ENCODE measurements at regions not wholly inside any gene's neighbourhood (a gene's known extent, or its start where the extent isn't known, plus 50 kb on each side); places are given as distances from the start of the nearest gene placed in this dataset.

GRCh38 chr10:131018886-131019500, 292.5 kb downstream of the TCERG1L start:
- in situ Hi-C loops (cut with MboI; ENCODE audit: low pct_ligation_motif_present in 1 of 4, low pct_unique_long_range_greater_than_20kb in 1 of 4, low sequenced_read_pairs in 3 of 4), result no loop called here
- Histone ChIP-seq H3K9me3 (no peaks in the 10 kb centered on the region), H3K4me1 (no peaks in the 10 kb centered on the region), H3K27me3 (no peaks in the 10 kb centered on the region), H3K36me3 (no peaks in the 10 kb centered on the region), H3K4me3 (no peak overlapping the region), H3K27ac (no peak overlapping the region)
- WGBS, 2 donors (ENCODE audit: low coverage in 1 of 2), result 30 to 74% methylated on average over 2 to 14 of the region's 14 CpGs
- intact Hi-C loops (cut with DNase I; ENCODE audit: low total_unique reads), result no loop called here
- DNase-seq, result no peak
- TF ChIP-seq EP300 (IDR thresholded peaks at IDR 0.05; ENCODE audit: low read depth) (no peak), POLR2AphosphoS5 (IDR thresholded peaks at IDR 0.05) (no peak), POLR2A (IDR thresholded peaks at IDR 0.05) (no peak)
- TF ChIP-seq, protein P1, sequence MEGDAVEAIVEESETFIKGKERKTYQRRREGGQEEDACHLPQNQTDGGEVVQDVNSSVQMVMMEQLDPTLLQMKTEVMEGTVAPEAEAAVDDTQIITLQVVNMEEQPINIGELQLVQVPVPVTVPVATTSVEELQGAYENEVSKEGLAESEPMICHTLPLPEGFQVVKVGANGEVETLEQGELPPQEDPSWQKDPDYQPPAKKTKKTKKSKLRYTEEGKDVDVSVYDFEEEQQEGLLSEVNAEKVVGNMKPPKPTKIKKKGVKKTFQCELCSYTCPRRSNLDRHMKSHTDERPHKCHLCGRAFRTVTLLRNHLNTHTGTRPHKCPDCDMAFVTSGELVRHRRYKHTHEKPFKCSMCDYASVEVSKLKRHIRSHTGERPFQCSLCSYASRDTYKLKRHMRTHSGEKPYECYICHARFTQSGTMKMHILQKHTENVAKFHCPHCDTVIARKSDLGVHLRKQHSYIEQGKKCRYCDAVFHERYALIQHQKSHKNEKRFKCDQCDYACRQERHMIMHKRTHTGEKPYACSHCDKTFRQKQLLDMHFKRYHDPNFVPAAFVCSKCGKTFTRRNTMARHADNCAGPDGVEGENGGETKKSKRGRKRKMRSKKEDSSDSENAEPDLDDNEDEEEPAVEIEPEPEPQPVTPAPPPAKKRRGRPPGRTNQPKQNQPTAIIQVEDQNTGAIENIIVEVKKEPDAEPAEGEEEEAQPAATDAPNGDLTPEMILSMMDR (IDR thresholded peaks at IDR 0.05), result no peak

GRCh38 chr10:131019696-131020095, 291.8 kb downstream of the TCERG1L start:
- WGBS, 2 donors (ENCODE audit: low coverage in 1 of 2), result 53 to 79% methylated on average over 3 to 10 of the region's 11 CpGs
- Histone ChIP-seq H3K27me3 (no peaks in the 10 kb centered on the region), H3K4me1 (no peaks in the 10 kb centered on the region), H3K4me3 (no peak overlapping the region), H3K36me3 (no peaks in the 10 kb centered on the region), H3K27ac (no peak overlapping the region), H3K9me3 (no peaks in the 10 kb centered on the region)
- in situ Hi-C loops (cut with MboI; ENCODE audit: low pct_ligation_motif_present in 1 of 4, low pct_unique_long_range_greater_than_20kb in 1 of 4, low sequenced_read_pairs in 3 of 4), result no loop called here
- DNase-seq, result no peak
- intact Hi-C loops (cut with DNase I; ENCODE audit: low total_unique reads), result no loop called here
- TF ChIP-seq EP300 (IDR thresholded peaks at IDR 0.05; ENCODE audit: low read depth) (no peak), POLR2A (IDR thresholded peaks at IDR 0.05) (no peak), POLR2AphosphoS5 (IDR thresholded peaks at IDR 0.05) (no peak)
- TF ChIP-seq, protein P1 (IDR thresholded peaks at IDR 0.05), result no peak

DNA sequence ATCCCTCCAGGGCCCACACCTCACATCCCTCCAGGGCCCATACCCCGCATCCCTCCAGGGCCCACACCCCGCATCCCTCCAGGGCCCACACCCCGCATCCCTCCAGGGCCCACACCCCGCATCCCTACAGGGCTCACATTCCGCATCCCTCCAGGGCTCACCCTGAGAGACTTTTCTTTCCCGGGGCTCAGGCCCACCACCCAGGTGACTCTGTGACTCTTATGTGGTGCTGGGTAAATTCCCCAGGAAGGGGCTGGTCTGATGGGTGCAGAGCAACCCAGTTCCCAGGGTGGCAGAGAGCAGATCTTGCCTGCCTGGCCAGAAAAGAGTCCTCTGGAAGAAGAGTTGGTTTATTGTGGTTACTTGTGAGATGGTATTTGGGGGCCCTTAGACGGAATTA, 290.7 kb downstream of the TCERG1L start:
- no peaks in the 10 kb centered on the region for H3K4me1 ChIP-seq
- intact Hi-C loops (cut with DNase I; ENCODE audit: low total_unique reads), result no loop called here
- no peaks in the 10 kb centered on the region for H3K9me3 ChIP-seq
- H3K27me3 ChIP-seq, result no peaks in the 10 kb centered on the region
- in situ Hi-C loops (cut with MboI; ENCODE audit: low pct_ligation_motif_present in 1 of 4, low pct_unique_long_range_greater_than_20kb in 1 of 4, low sequenced_read_pairs in 3 of 4), result no loop called here
- no peaks in the 10 kb centered on the region for H3K36me3 ChIP-seq
- WGBS, 2 donors (ENCODE audit: low coverage in 1 of 2), result 90 to 93% methylated on average over 1 to 7 of the region's 7 CpGs
- no peak overlapping the region for H3K27ac ChIP-seq
- H3K4me3 ChIP-seq, result no peak overlapping the region
- TF ChIP-seq POLR2A (IDR thresholded peaks at IDR 0.05) (no peak), POLR2AphosphoS5 (IDR thresholded peaks at IDR 0.05) (no peak), EP300 (IDR thresholded peaks at IDR 0.05; ENCODE audit: low read depth) (no peak)
- TF ChIP-seq, protein P1 (IDR thresholded peaks at IDR 0.05), result no peak
- DNase-seq, result no peak

GRCh38 chr10:131021246-131021895, 290.1 kb downstream of the TCERG1L start:
- H3K4me1 ChIP-seq, result no peaks in the 10 kb centered on the region
- TF ChIP-seq, protein P1 (IDR thresholded peaks at IDR 0.05), result no peak
- TF ChIP-seq POLR2AphosphoS5 (IDR thresholded peaks at IDR 0.05) (no peak), EP300 (IDR thresholded peaks at IDR 0.05; ENCODE audit: low read depth) (no peak), POLR2A (IDR thresholded peaks at IDR 0.05) (no peak)
- H3K27ac ChIP-seq, result no peak overlapping the region
- in situ Hi-C loops (cut with MboI; ENCODE audit: low pct_ligation_motif_present in 1 of 4, low pct_unique_long_range_greater_than_20kb in 1 of 4, low sequenced_read_pairs in 3 of 4) (no loop called here), intact Hi-C loops (cut with DNase I; ENCODE audit: low total_unique reads) (no loop called here)
- no peaks in the 10 kb centered on the region for H3K9me3 ChIP-seq
- no peak for DNase-seq
- no peaks in the 10 kb centered on the region for H3K27me3 ChIP-seq
- WGBS, 2 donors (ENCODE audit: low coverage in 1 of 2), result 72 to 88% methylated on average over 7 to 16 of the region's 16 CpGs
- no peaks in the 10 kb centered on the region for H3K36me3 ChIP-seq
- no peak overlapping the region for H3K4me3 ChIP-seq
